ENCODE measurements at regions not wholly inside any gene's neighbourhood (a gene's known extent, or its start where the extent isn't known, plus 50 kb on each side); places are given as distances from the start of the nearest gene placed in this dataset.
"Not testable (repeated sequence)": the region's sequence is repeated elsewhere in the genome, so short reads cannot be mapped to it uniquely, and the experiment has no call there.

DNA sequence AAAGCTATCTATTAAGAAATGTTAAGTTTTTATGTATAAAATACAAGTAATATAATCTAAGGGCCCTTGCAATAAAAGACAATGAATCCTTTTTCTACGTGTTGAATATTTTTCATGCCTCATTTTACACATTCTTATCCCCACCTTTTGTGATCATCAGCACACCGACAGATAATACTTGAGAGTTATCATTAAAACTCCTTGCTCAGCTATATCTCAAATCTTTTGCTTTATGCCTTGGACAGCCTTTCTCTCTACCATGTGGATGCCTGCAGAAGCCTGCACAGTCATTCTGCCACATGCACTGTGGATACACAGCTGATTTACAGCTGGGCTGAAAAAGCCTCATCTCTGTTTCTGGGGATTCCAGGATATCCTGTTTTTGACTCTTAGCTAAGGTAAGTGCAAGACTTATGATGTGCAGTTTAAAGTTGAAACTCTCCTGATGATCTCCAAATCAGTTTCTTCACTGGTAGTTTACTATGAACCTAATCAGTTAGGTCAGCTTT lies 1565.1 kb downstream of the SI start:
- no peak for DNase-seq

DNA sequence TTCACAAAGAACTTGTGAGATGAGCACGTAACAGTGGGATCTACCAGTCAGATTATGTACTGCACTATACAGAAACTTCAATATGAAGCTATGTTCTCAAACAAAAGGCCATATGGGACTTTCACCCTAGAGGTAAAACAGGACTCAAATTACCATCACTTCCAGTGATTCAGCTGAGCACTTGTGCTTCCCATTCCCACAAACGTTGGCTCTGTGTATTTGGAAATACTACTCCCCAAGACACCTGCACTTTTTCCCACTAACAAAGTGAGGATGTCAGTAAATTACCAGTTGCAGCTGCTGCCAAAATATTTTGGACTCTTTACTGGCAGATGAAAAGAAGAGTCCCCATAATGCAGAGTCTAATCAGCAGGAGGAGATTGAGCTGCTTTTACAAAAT lies 1570.1 kb downstream of the SI start:
- no peak for DNase-seq

DNA sequence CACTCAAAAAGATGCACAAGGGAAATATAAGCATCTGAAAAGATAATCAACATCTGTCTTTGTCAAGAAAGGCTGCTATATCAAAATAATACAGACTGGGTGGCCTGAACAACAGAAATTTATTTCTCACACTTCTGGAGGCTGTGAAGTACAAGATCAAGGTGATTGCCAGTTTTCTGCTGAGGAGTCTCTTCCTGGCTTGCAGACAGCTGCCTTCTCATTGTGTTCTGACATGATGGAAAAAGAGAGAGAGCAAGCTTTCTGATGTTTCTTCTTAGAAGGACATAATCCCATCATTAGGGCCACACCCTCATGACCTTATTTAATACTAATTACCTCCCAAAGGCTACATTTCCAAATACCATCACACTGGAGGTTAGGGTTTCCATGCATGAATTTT lies 1573.3 kb downstream of the SI start:
- DNase-seq, result no peak

DNA sequence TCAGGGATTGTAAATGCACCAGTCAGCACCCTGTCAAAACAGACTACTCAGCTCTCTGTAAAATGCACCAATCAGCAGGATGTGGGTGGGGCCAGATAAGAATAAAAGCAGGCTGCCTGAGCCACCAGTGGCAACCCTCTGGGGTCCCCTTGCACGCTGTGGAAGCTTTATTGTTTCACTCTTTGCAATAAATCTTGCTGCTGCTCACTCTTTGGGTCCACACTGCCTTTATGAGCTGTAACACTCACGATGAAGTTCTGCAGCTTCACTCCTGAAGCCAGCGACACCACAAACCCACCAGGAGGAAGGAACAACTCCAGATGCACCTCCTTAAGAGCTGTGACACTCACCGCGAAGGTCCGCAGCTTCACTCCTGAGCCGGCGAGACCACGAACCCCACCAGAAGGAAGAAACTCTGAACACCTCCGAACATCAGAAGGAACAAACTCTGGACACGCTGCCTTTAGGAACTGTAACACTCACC lies 1578.5 kb downstream of the SI start:
- DNase-seq, result not testable (repeated sequence)

GRCh38 chr3:163498842-163499735 lies 1579.2 kb downstream of the SI start:
- peak in 1 of 4 experiments; percentile 0 for DNase-seq

DNA sequence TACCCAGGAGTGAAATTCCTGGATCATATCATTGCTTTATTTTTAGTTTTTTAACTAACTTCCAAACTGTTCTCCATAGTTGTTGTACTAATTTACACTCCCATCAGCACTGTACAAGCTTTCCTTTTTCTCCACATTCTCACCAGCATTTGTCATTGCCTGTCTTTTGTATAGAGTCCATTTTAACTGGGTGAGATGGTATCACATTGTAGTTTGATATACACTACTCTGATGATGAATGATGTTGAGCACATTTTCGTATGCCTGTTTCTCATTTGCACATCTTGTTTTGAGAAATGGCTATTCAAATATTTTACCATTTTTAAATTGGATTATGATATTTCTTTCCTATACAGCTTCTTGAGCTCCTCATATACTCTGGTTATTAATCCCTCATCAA lies 1586.6 kb downstream of the SI start:
- DNase-seq, result no peak

DNA sequence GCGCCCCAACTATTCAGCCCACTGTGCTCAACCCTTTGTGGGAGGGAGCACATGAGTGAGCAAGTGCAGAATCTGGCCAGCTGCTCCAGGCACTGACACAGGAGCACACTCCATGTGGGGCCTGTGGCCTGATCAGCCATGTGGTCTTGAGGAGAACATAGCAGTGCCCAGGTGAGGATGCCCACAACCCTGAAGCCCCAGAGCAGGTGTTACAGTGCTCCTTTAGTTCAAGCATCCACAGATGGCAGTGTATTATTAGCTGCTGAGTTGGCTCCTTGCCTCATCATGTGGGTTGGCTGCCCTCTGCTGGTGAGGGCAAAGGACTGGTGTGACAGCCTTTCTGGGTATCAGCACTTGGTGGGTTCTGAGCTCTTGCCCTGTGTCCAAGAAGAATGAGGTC lies 1588.2 kb downstream of the SI start:
- no peak for DNase-seq

- DNase-seq, result no peak
Observed at GRCh38 chr3:163482695-163483094, 1595.6 kb downstream of the SI start.

GRCh38 chr3:163481738-163482137 lies 1596.6 kb downstream of the SI start:
- no peak for DNase-seq

- no peak for DNase-seq
Observed at GRCh38 chr3:163476179-163476578, 1602.1 kb downstream of the SI start.

- DNase-seq, result no peak
Observed at GRCh38 chr3:163474766-163475165, 1603.5 kb downstream of the SI start.

DNA sequence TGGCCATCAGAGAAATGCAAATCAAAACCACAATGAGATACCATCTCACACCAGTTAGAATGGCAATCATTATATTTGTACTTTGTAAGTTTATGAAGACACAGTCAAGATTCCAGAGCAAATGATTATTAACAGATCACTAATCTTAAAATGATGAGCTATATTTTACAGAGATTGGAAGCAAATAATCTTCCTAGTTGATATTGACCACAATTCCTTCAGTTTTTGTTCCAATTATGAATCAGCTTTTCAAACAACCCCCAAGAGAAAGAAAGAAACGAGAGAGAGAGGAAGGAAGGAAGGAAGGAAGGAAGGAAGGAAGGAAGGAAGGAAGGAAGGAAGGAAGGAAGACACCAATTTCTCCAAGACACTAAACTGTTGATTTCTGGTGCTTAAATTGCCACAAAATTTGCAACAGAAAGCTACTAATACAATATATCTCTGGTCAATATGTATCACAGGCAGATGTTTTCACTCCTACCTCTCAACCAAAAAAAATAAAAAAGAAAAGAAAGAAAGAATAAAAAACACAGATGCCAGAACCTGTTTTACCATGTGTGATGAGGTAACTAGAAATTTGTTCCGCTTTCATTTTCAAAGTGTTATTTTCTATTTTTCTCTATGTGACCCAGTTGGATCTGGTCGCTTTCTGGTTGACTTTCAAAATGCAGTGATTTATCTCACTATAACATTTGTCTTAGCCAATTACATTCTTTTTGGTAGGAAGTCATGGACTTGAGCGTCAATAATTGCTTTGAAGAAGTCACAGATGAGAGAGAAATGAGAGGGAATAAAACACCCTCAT lies 1609.6 kb downstream of the SI start:
- DNase-seq, result no peak

DNA sequence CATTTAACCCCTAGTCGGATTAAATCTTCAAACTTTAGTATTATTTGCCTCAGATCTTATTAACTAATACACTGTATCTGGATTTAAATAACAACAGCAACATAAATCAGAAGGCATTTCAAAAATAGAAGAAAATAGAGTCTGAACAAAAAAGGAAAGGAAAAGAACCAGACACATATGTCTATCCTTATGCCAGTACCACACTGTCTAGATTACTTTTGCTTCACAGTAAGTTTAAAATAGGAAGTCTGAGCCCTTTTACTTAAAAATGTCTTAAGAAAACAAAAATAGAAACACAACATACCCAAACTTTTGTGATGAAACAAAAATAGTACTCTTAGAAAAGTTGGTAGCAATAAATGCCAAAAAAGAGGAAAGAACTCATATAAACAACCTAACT lies 1615.8 kb downstream of the SI start:
- DNase-seq, result no peak

DNA sequence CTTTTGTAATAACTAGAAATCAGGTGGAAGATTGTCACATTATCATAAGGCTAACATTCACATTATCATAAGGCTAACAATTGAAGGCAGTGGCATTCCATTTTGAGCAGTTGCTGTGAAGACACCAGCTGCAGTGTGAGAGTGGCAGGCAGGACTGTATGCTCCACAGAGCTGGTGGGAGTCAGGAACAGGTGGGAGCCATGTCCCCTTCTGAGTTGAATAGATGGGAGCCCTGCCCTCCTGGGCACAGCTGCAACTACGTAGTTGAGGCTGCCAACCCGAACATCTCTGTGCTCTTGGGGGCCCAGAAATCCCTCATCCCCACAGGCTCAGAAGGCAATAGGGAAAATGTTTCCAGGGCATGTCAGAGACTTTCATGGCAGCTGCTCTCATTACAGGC lies 1627.6 kb downstream of the SI start:
- DNase-seq, result no peak

DNA sequence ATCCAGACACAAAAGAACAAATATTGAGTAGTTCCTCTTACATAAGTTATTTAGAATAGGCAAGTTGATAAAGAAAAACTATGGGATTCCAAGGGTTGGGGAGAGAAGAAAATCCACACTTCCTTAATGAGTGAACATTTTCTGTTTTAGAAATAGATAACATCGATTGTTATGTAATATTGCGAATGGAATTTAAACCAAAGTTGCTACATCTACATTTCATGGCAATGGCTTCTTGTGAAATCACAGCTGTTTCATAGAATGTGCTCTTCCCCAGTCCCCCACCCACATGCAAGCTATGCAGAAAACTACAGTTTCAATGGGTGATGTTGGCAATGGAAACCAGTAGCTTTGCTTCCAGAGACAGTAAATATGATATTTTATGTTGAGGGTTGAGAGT lies 1639.5 kb downstream of the SI start:
- no peak for DNase-seq

- DNase-seq, result no peak
Observed at GRCh38 chr3:163422671-163423070, 1655.6 kb downstream of the SI start.

DNA sequence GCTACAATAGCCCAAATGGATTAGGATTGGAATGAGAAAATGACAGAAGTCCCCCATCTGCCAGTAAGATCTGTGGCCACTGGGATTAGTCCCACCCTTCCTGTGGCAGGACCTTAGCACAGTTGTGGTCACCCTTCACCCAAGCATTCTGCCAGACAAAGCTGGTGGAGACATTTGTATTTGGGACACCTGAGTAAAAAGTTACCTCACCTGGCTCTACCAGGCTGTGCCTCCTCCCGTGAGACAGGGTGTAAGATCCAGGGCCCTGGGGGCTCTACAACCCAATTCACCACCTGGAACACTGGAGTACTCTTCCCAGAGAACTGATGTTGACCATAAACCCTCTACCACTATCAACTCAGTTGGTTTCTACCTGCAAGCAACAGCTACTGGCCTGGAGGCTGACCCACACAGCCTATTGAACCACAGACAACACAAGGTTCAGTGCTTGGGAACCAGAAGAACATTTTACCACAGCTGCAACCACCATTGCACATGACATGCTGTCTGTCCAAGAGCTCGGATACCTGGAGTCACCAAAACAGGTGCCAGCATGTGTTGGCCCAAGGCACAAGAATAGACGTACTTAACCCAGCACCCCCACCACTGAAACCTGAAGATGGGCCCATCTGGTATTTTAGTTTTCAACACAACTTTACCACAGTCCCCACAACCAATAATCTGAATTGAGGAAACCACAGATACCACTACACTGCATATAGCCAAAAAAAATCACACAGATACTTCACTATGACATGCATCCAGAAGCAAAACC lies 1686.7 kb downstream of the SI start:
- DNase-seq, result no peak

- DNase-seq, result no peak
Observed at GRCh38 chr3:163384383-163384782, 1693.9 kb downstream of the SI start.

GRCh38 chr3:163382183-163382582 lies 1696.1 kb downstream of the SI start:
- DNase-seq, result no peak

DNA sequence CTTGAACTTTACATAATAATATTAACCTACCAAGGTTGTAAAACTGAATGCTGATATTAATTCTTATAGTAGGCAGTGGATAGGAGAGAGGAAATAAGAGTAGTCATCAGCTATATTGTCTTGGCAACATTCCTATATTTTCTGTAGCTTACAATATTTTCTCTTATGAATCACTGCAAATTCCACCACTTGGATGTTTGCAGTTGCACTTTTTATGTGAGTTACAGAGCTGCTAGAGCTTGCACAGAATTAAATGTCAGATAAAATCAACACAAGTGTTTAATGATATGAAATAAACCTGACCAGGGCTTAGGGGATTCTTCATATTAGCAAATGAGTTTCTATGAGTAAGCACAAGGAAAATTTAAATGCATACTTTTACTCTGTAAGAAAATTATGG lies 1710.1 kb downstream of the SI start:
- no peak for DNase-seq

GRCh38 chr3:163364717-163365116 lies 1713.6 kb downstream of the SI start:
- DNase-seq, result no peak

DNA sequence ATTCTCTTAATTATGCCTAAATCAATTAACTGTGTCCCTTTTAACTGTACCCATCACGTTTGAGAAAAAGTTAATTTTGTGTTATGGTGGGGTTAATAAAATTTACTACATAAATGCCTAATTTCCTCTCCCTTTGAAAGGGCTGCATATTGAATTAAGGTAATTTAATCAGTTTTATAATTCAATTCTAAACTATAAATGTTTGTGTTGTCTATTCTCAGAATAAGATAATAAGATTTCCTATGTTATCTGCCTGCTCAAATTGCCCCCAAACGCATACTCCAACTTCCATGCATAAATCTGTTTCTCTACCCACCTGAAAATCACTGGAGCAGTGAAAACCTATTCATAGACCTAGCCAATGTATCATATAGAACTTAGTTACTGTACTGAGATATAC lies 1716.1 kb downstream of the SI start:
- DNase-seq, result no peak

- DNase-seq, result not testable (repeated sequence)
Observed at GRCh38 chr3:163361357-163361878, 1716.9 kb downstream of the SI start.

Data from activated CD4-positive, CD25-positive, alpha-beta regulatory T cell (primary cell).